GM12878 (cell line): ENCODE measurements at regions not wholly inside any gene's neighbourhood (a gene's known extent, or its start where the extent isn't known, plus 50 kb on each side); places are given as distances from the start of the nearest gene placed in this dataset.

ENCODE experiments used
- ATAC-seq: fragments of 200-7000 bp; cut with Tn5 transposase; 3 replicates; pipeline ENCODE4 v1.9.1; 2020; ENCODE audit warnings: mild to moderate bottlenecking, moderate library complexity
- BruUV-seq: library from RNA; stranded (reverse); fragments of 400-500 nt; replicated peaks from 2 replicates; lab custom pipeline; 2021; lab: Mats Ljungman, UMichigan
- CTCF ChIA-PET: fragments of 300-600 bp; sonication (Branson Sonifier 250); formaldehyde crosslinking; extraction: SDS; loops from one replicate; lab custom pipeline; 2021; ENCODE audit warnings: inconsistent platforms; lab: Yijun Ruan, JAX
- POLR2A ChIA-PET: fragments of 350-600 bp; formaldehyde crosslinking; extraction: SDS; loops from one replicate; lab custom pipeline; 2021; ENCODE audit warnings: inconsistent platforms; lab: Charles Lee
- RAD21 ChIA-PET: fragments of 300-600 bp; sonication (Branson Sonifier 250); formaldehyde crosslinking; loops from one replicate; lab custom pipeline; 2023; ENCODE audit warnings: antibody characterized with exemption; ENCODE audit not compliant: unreplicated experiment; lab: Charles Lee
- SMC1A ChIA-PET: fragments of 300-600 bp; sonication (Branson Sonifier 250); formaldehyde crosslinking; loops from one replicate; lab custom pipeline; 2023; ENCODE audit not compliant: unreplicated experiment, uncharacterized antibody; lab: Charles Lee
- DNase-seq: peaks from one replicate; pipeline ENCODE4 v3.0.0-alpha.2; 2011; ENCODE audit warnings: low read depth, low spot score
- FAIRE-seq: peaks from 3 replicates; lab custom pipeline; 2011; peaks lifted over from hg19 to GRCh38; lab: Jason Lieb, UNC
- H2AFZ ChIP-seq: 2 replicates; pipeline ENCODE4 v1.6.0; 2011; ENCODE audit warnings: low read depth, low read length, control low read depth; ENCODE audit not compliant: control insufficient read depth
- H3K27ac ChIP-seq: 2 replicates; pipeline ENCODE4 v1.5.1; 2011; ENCODE audit warnings: control low read depth; ENCODE audit not compliant: control insufficient read depth, insufficient read depth
- H3K27me3 ChIP-seq, 2 experiments: replicated peaks in 1 of 2; 2 replicates each; pipeline versions ENCODE4 v1.6.0 to v1.6.1; 2011; ENCODE audit warnings: low read length in 1 of 2; ENCODE audit not compliant: control insufficient read depth in 2 of 2, insufficient read depth in 2 of 2
- H3K36me3 ChIP-seq, 2 experiments: 2 replicates each; pipeline ENCODE4 v1.5.1; 2011; ENCODE audit warnings: low read length in 1 of 2; ENCODE audit not compliant: control insufficient read depth in 2 of 2, insufficient read depth in 2 of 2
- H3K4me1 ChIP-seq: 2 replicates; pipeline ENCODE4 v1.6.1; 2011; ENCODE audit warnings: mild to moderate bottlenecking, low read length, moderate library complexity, mixed read lengths; ENCODE audit not compliant: control insufficient read depth, insufficient read depth
- H3K4me2 ChIP-seq: 2 replicates; pipeline ENCODE4 v1.6.0; 2011; ENCODE audit warnings: control low read depth; ENCODE audit not compliant: control insufficient read depth, insufficient read depth
- H3K4me3 ChIP-seq: fragments of 200-600 bp; sonication (generic); 2 replicates; pipeline ENCODE4 v1.5.1; 2016
- H3K79me2 ChIP-seq: 2 replicates; pipeline ENCODE4 v1.6.0; 2011; ENCODE audit warnings: low read length; ENCODE audit not compliant: control insufficient read depth, insufficient read depth
- H3K9ac ChIP-seq: 2 replicates; pipeline ENCODE4 v1.8.0; 2011; ENCODE audit warnings: low read length, control low read depth, mixed read lengths; ENCODE audit not compliant: control insufficient read depth, insufficient read depth
- H3K9me3 ChIP-seq: replicated peaks from 3 replicates; pipeline ENCODE4 v1.5.1; 2011; ENCODE audit warnings: mild to moderate bottlenecking, low read length; ENCODE audit not compliant: control insufficient read depth, insufficient read depth
- H4K20me1 ChIP-seq: 2 replicates; pipeline ENCODE4 v1.6.0; 2011; ENCODE audit not compliant: control insufficient read depth, insufficient read depth
- ATF7 ChIP-seq: fragments of 450-650 bp; IDR thresholded peaks from 2 replicates; pipeline ENCODE4 v1.6.1; 2016; ENCODE audit warnings: low read depth, mild to moderate bottlenecking
- CBX3 ChIP-seq: fragments of 200-600 bp; sonication (generic); IDR thresholded peaks from 2 replicates; pipeline ENCODE4 v1.6.1; 2016; ENCODE audit warnings: low read depth, borderline replicate concordance
- EZH2 ChIP-seq: IDR thresholded peaks from 2 replicates; pipeline ENCODE4 v1.6.1; 2012; ENCODE audit warnings: low read depth, mild to moderate bottlenecking, control low read depth, inconsistent platforms, low read length, borderline replicate concordance; ENCODE audit not compliant: control insufficient read depth
- FOS ChIP-seq: IDR thresholded peaks from 3 replicates; pipeline ENCODE4 v1.6.1; 2011; ENCODE audit warnings: borderline replicate concordance; ENCODE audit not compliant: insufficient read length; ENCODE audit errors: extremely low read depth
- HDAC6 ChIP-seq: fragments of 200-600 bp; sonication (generic); IDR thresholded peaks from one replicate; pipeline ENCODE4 v1.8.0; 2017; ENCODE audit warnings: antibody characterized with exemption; ENCODE audit not compliant: unreplicated experiment
- IRF5 ChIP-seq: fragments of 450-650 bp; IDR thresholded peaks from 2 replicates; pipeline ENCODE4 v1.6.1; 2017; ENCODE audit warnings: borderline replicate concordance
- SIN3A ChIP-seq: IDR thresholded peaks from 2 replicates; pipeline ENCODE4 v1.6.1; 2012; ENCODE audit warnings: low read depth, low read length, improper control_type of control experiment
- SMAD5 ChIP-seq: IDR thresholded peaks from 2 replicates; pipeline ENCODE4 v1.6.1; 2016; ENCODE audit warnings: antibody characterized with exemption, low read depth
- STAT3 ChIP-seq: IDR thresholded peaks from 2 replicates; pipeline ENCODE4 v1.6.1; 2011; ENCODE audit warnings: low read depth, low read length, improper control_type of control experiment
- SUPT20H ChIP-seq: IDR thresholded peaks from 2 replicates; pipeline ENCODE4 v1.6.1; 2011; ENCODE audit warnings: low read depth, mild to moderate bottlenecking, low read length, moderate library complexity, borderline replicate concordance; ENCODE audit not compliant: control insufficient read depth
- ZNF622 ChIP-seq: fragments of 450-650 bp; IDR thresholded peaks from 2 replicates; pipeline ENCODE4 v1.6.1; 2017; ENCODE audit warnings: mild to moderate bottlenecking, inconsistent platforms
- WGBS: methylation state at CpG from one replicate; pipeline ENCODE4 v1.1.6; 2016; ENCODE audit warnings: low lambda C conversion rate; ENCODE audit not compliant: insufficient replicate concordance, insufficient coverage; ENCODE audit errors: missing lambda C conversion rate; 5-methylcytosine and 5-hydroxymethylcytosine counted together
- in situ Hi-C: fragments of 300-500 bp; cut with MboI; formaldehyde crosslinking; loops from 9 replicates; pipeline ENCODE4 v1.14.3; 2018; ENCODE audit warnings: mixed read lengths
- intact Hi-C: fragments of 100-400 bp; cut with micrococcal nuclease; formaldehyde crosslinking; loops from one replicate; pipeline ENCODE4 v1.14.2; 2022; ENCODE audit not compliant: unreplicated experiment

- in situ Hi-C loops (no loop called here), intact Hi-C loops (no loop called here)
- TF ChIP-seq ATF7 (no peak), STAT3 (no peak), EZH2 (no peak)
- FAIRE-seq: no peak
- Histone ChIP-seq H4K20me1 (no peaks in the 10 kb centered on the region), H3K4me1 (no peaks in the 10 kb centered on the region), H3K27me3 (no peaks in the 10 kb centered on the region), H3K79me2 (no peaks in the 10 kb centered on the region), H3K27ac (no peak overlapping the region), H3K4me2 (no peak overlapping the region), H3K36me3 (no peaks in the 10 kb centered on the region; a peak in 1 of 4 replicates), H3K4me3 (no peak overlapping the region), H3K9me3 (no peaks in the 10 kb centered on the region), H3K9ac (no peak overlapping the region), H2AFZ (no peak overlapping the region)
- no TSS peak for BruUV-seq
- ChIA-PET POLR2A (no interaction called here), SMC1A (interaction anchor here (1.3 kb wide), 1 partner anchor 21 kb away, joined by 3 read pairs; no protein-coding TSS in a partner anchor), CTCF (no interaction called here), RAD21 (no interaction called here)
- 17% methylated on average over 2 of the region's 2 CpGs for WGBS
- ATAC-seq: no peak
- DNase-seq: no peak
Measured at GRCh38 chr11:92857407-92857806, 112.0 kb upstream of the MTNR1B start.

- in situ Hi-C loops: no loop called here
- RAD21 ChIA-PET: no interaction called here
- 10% methylated on average over 8 of the region's 8 CpGs for WGBS
- H3K27me3 ChIP-seq: no peaks in the 10 kb centered on the region
- no peak overlapping the region for H2AFZ ChIP-seq
- intact Hi-C loops: no loop called here
- H3K4me3 ChIP-seq: no peak overlapping the region
- no peak overlapping the region for H3K9ac ChIP-seq
- no peaks in the 10 kb centered on the region for H3K9me3 ChIP-seq
- H3K79me2 ChIP-seq: no peaks in the 10 kb centered on the region
- H3K4me2 ChIP-seq: no peak overlapping the region
- no peak for TF ChIP-seq IRF5
- TF ChIP-seq ZNF622: no peak
- TF ChIP-seq SUPT20H: no peak
- TF ChIP-seq SMAD5: no peak
- no peak for TF ChIP-seq FOS
- no peak for TF ChIP-seq SIN3A
- no peak for TF ChIP-seq HDAC6
- TF ChIP-seq CBX3: no peak
- DNase-seq (no peak), FAIRE-seq (no peak), ATAC-seq (no peak)
- POLR2A ChIA-PET: no interaction called here
- SMC1A ChIA-PET: interaction anchor here (1.1 kb wide), 2 partner anchors 10 to 14 kb away, joined by 3 read pairs; no protein-coding TSS in a partner anchor
- no peaks in the 10 kb centered on the region for H3K36me3 ChIP-seq
- no peaks in the 10 kb centered on the region for H4K20me1 ChIP-seq
- CTCF ChIA-PET: no interaction called here
- H3K4me1 ChIP-seq: no peaks in the 10 kb centered on the region
- no TSS peak for BruUV-seq
- no peak overlapping the region for H3K27ac ChIP-seq
Measured at GRCh38 chr11:92859156-92859690, 110.2 kb upstream of the MTNR1B start.
